ENCODE measurements at regions not wholly inside any gene's neighbourhood (a gene's known extent, or its start where the extent isn't known, plus 50 kb on each side); places are given as distances from the start of the nearest gene placed in this dataset.

DNA sequence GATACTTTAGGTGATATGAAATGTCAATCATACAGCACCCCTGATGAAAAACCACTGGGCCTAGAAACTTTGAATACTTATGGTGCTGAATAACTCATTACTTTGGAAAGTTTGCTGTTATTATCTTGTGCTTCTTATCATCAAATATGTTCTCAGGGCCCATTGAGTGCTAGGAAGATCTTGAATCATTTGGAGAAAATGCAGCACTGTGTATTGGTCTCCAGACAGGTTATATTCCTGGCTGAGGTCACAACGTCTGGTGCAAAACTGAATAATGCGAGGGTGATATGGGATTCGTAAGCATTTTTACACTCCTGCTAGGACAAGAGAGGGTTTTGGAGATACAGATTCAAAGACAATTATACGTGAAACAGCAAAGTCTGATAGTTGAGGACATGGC is 249.4 kb upstream of the TNC start:
- CTCF ChIA-PET = no interaction called here
- POLR2A ChIA-PET (ENCODE audit: low non-redundant PET) = no interaction called here
- TF ChIP-seq, protein P1, sequence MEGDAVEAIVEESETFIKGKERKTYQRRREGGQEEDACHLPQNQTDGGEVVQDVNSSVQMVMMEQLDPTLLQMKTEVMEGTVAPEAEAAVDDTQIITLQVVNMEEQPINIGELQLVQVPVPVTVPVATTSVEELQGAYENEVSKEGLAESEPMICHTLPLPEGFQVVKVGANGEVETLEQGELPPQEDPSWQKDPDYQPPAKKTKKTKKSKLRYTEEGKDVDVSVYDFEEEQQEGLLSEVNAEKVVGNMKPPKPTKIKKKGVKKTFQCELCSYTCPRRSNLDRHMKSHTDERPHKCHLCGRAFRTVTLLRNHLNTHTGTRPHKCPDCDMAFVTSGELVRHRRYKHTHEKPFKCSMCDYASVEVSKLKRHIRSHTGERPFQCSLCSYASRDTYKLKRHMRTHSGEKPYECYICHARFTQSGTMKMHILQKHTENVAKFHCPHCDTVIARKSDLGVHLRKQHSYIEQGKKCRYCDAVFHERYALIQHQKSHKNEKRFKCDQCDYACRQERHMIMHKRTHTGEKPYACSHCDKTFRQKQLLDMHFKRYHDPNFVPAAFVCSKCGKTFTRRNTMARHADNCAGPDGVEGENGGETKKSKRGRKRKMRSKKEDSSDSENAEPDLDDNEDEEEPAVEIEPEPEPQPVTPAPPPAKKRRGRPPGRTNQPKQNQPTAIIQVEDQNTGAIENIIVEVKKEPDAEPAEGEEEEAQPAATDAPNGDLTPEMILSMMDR (conservative IDR thresholded peaks at IDR 0.05; ENCODE audit: low read depth) = no peak
- H3K27ac ChIP-seq = no peak overlapping the region
- DNase-seq (ENCODE audit: low spot score) = no peak

DNA sequence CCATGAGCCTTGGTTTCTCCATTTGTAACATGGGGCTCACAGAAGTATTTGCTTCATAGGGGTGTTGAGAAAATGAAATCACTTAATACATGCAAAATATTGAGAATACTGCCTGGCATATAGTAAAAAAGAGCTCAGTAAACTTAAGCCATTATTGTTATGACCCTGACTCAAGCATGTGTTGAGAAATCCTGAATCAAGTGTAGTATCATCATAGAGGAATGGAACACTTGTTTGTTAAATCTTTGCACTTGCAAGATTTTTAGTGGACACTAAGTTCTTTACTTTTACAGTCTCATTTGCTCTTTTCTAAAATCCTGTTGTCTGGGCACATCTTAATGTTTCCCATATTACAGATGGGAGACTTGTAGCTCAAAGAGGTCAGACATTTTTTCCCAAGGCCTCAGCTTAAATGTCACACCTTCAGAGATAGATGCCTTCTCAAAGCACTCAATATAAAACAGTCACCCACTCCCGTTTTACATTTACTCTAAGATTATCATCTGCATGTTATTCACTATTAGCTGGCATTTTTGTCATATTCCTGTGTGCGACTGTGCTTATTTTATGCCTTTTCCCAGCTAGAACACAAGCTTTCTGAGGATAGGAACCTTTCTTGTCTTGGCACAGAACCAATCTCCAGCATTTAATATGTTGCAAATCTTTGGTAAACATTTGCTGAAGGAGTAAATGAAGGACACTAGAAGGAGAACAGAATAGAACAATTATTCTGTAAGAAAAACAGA is 250.0 kb upstream of the TNC start:
- DNase-seq (ENCODE audit: low spot score) = no peak
- no peak overlapping the region for H3K27ac ChIP-seq
- CTCF ChIA-PET = no interaction called here
- TF ChIP-seq, protein P1 (conservative IDR thresholded peaks at IDR 0.05; ENCODE audit: low read depth) = no peak
- POLR2A ChIA-PET (ENCODE audit: low non-redundant PET) = no interaction called here

DNA sequence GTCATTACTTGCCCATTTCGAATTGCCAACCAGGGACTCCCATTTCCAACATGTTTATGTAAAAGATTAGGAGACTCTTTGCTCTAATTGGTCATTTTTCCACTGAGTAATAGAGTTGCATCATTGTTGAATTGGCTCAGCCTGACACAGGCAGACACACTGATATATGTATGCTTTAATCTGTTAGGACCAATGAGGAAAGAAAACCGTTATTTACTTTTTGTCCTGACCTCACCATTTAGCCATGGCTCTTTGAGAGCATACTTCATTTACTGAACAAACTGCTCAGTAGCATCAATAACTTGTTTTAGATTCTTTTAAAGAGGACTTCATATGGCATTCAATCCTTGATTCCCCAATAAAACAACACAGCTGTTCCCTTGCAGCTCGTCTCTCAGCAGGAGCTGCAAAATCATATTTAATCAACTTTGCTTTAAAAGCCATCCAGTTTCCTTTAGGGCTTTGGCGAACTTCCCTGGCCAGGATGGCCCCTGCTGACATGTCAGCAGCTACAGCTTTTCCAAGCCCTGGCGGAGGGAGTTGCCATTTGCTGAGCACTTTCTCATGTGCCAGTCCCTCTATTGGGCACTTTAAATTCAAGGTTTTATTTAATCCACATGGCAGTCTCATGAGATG is 251.5 kb upstream of the TNC start:
- no peak for DNase-seq (ENCODE audit: low spot score)
- TF ChIP-seq, protein P1 (conservative IDR thresholded peaks at IDR 0.05; ENCODE audit: low read depth) = no peak
- ChIA-PET CTCF (no interaction called here), POLR2A (ENCODE audit: low non-redundant PET) (no interaction called here)
- H3K27ac ChIP-seq = no peak overlapping the region

DNA sequence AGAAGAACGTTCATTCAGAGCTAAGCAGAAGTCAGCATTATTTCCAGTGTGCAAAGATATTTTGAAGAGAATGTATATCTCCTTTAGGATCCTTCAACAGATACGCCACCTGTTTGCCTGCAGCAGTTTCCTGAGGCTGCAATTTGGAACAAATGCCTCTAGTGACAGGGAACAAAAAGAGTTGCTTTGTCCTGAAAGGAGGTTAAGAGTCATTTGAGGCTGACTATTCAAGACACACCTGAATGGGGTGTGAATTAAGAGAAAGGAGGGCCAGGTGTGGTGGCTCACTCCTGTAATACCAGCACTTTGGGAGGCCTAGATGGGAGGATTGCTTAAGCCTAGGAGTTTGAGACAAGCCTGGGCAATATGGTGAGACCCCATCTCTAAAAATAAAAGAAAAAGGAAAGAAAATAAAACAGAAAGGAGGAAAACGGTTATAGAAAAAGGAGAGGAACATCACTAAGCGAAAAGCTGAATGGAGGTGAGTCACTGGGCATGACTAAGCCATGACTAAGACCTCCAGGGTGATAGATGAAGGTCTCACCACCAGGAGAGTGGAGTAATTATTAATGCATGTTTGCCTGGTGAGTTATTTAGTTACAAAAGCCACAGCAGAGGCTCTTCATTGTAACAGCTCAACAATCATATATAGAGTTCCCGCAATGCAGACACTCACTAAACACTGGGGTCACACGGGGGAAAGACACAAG is 255.2 kb upstream of the TNC start:
- no peak overlapping the region for H3K27ac ChIP-seq
- ChIA-PET POLR2A (ENCODE audit: low non-redundant PET) (no interaction called here), CTCF (interaction anchor here (0.5 to 0.9 kb wide), 3 partner anchors 108 to 221 kb away, joined by 3 to 4 read pairs (median 3); no protein-coding TSS in a partner anchor)
- TF ChIP-seq, protein P1 (conservative IDR thresholded peaks at IDR 0.05; ENCODE audit: low read depth) = no peak
- DNase-seq (ENCODE audit: low spot score) = peak; percentile 99

DNA sequence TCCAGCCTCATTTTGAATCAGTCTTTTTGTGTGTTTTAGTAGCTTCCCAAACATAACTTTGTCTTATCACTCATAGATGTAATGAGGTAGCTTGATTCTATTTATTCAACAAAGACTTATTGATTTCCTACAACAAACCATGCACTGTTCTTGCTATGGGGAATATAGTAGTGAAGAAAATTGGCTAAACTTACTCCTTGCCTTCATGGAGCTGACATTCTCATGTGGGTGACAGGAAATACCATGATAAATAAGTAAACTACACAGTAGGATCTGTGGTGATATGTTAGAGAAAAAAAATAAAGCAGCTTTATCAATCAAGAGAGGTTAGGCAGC is 255.7 kb upstream of the TNC start:
- ChIA-PET CTCF (interaction anchor here (0.6 to 0.9 kb wide), 2 partner anchors 62 to 222 kb away, joined by 3 to 4 read pairs; no protein-coding TSS in a partner anchor), POLR2A (ENCODE audit: low non-redundant PET) (no interaction called here)
- TF ChIP-seq, protein P1 (conservative IDR thresholded peaks at IDR 0.05; ENCODE audit: low read depth) = no peak
- no peak for DNase-seq (ENCODE audit: low spot score)
- H3K27ac ChIP-seq = no peak overlapping the region

- H3K27ac ChIP-seq = no peak overlapping the region
- ChIA-PET POLR2A (ENCODE audit: low non-redundant PET) (no interaction called here), CTCF (interaction anchor here (1.2 kb wide), 1 partner anchor 12 kb away, joined by 3 read pairs; no protein-coding TSS in a partner anchor)
- no peak for DNase-seq (ENCODE audit: low spot score)
- TF ChIP-seq, protein P1 (conservative IDR thresholded peaks at IDR 0.05; ENCODE audit: low read depth) = no peak
Measured at GRCh38 chr9:115374724-115375268, 256.8 kb upstream of the TNC start.

Data from RWPE1 (cell line).